Neutrophil (primary cell): ENCODE measurements at regions not wholly inside any gene's neighbourhood (a gene's known extent, or its start where the extent isn't known, plus 50 kb on each side); places are given as distances from the start of the nearest gene placed in this dataset.

Experiments
- H3K27ac ChIP-seq: fragments of 200-600 bp; sonication (generic); 2 replicates; pipeline ENCODE4 v1.5.1; 2016; ENCODE audit warnings: mild to moderate bottlenecking, moderate library complexity
- H3K27me3 ChIP-seq: fragments of 200-600 bp; sonication (generic); 2 replicates; pipeline ENCODE4 v1.6.0; 2016; ENCODE audit warnings: mild to moderate bottlenecking
- H3K36me3 ChIP-seq: fragments of 200-600 bp; sonication (generic); 2 replicates; pipeline ENCODE4 v1.5.1; 2017
- H3K4me1 ChIP-seq, 2 experiments: fragments of 200-600 bp in 1 of 2; sonication (generic) in 1 of 2; 1 replicate in 1 of 2; 2 replicates in 1 of 2; pipeline versions ENCODE4 v1.5.1 to v1.6.1; 2013 to 2016; ENCODE audit warnings: low read depth in 1 of 2, low read length in 1 of 2, mild to moderate bottlenecking in 1 of 2, moderate library complexity in 1 of 2; ENCODE audit not compliant: control insufficient read depth in 1 of 2, insufficient read depth in 1 of 2
- H3K4me3 ChIP-seq, 2 experiments: fragments of 200-600 bp in 1 of 2; sonication (generic) in 1 of 2; 1 replicate in 1 of 2; 2 replicates in 1 of 2; pipeline ENCODE4 v1.5.1; 2013 to 2016; ENCODE audit warnings: low read depth in 1 of 2, low read length in 1 of 2, mild to moderate bottlenecking in 1 of 2, moderate library complexity in 1 of 2
- H3K9me3 ChIP-seq: fragments of 200-600 bp; sonication (generic); 2 replicates; pipeline ENCODE4 v1.5.1; 2016
- CTCF ChIP-seq: fragments of 200-600 bp; sonication (generic); IDR thresholded peaks from 2 replicates; pipeline ENCODE4 v1.5.1; 2016; ENCODE audit warnings: antibody characterized with exemption

- Histone ChIP-seq H3K27ac (no peak overlapping the region), H3K4me1 (no peaks in the 10 kb centered on the region), H3K9me3 (no peaks in the 10 kb centered on the region), H3K27me3 (peaks cover 17% of the 10 kb centered on the region), H3K4me3 (no peak overlapping the region), H3K36me3 (no peaks in the 10 kb centered on the region)
- TF ChIP-seq CTCF: no peak
Measured at GRCh38 chr19:30155381-30156200, 213.6 kb downstream of the URI1 start.

GRCh38 chr19:30156646-30157045 is 214.6 kb downstream of the URI1 start:
- H3K4me3 ChIP-seq: no peak overlapping the region
- H3K9me3 ChIP-seq: no peaks in the 10 kb centered on the region
- H3K36me3 ChIP-seq: no peaks in the 10 kb centered on the region
- H3K27ac ChIP-seq: no peak overlapping the region
- H3K27me3 ChIP-seq: peaks cover 17% of the 10 kb centered on the region
- no peaks in the 10 kb centered on the region for H3K4me1 ChIP-seq
- TF ChIP-seq CTCF: no peak

GRCh38 chr19:30158067-30158892 is 213.9 kb upstream of the ZNF536 start:
- no peaks in the 10 kb centered on the region for H3K36me3 ChIP-seq
- TF ChIP-seq CTCF: no peak
- peaks cover 15% of the 10 kb centered on the region for H3K27me3 ChIP-seq
- H3K9me3 ChIP-seq: no peaks in the 10 kb centered on the region
- no peaks in the 10 kb centered on the region for H3K4me1 ChIP-seq
- H3K27ac ChIP-seq: no peak overlapping the region
- no peak overlapping the region for H3K4me3 ChIP-seq

- Histone ChIP-seq H3K4me1 (no peaks in the 10 kb centered on the region), H3K4me3 (no peak overlapping the region), H3K9me3 (no peaks in the 10 kb centered on the region), H3K27ac (no peak overlapping the region), H3K36me3 (no peaks in the 10 kb centered on the region), H3K27me3 (peaks cover 9% of the 10 kb centered on the region)
- no peak for TF ChIP-seq CTCF
Measured at GRCh38 chr19:30158893-30159245, 213.3 kb upstream of the ZNF536 start.

- no peak overlapping the region for H3K4me3 ChIP-seq
- TF ChIP-seq CTCF: no peak
- no peaks in the 10 kb centered on the region for H3K4me1 ChIP-seq
- no peaks in the 10 kb centered on the region for H3K9me3 ChIP-seq
- H3K27ac ChIP-seq: no peak overlapping the region
- H3K36me3 ChIP-seq: no peaks in the 10 kb centered on the region
- H3K27me3 ChIP-seq: peaks cover 2% of the 10 kb centered on the region
Measured at GRCh38 chr19:30159636-30160035, 212.5 kb upstream of the ZNF536 start.
